CD14-positive monocyte (primary cell): ENCODE measurements at regions not wholly inside any gene's neighbourhood (a gene's known extent, or its start where the extent isn't known, plus 50 kb on each side); places are given as distances from the start of the nearest gene placed in this dataset.

Experiments used
- DNase-seq, 3 donors: peaks; one replicate each; pipeline ENCODE4 v3.0.0-alpha.2; 2011 to 2022
- H2AFZ ChIP-seq: 2 replicates; pipeline ENCODE4 v1.6.0; 2012; ENCODE audit warnings: mild to moderate bottlenecking, low read depth, low read length, inconsistent platforms; ENCODE audit not compliant: insufficient read depth, poor library complexity, severe bottlenecking
- H3K27ac ChIP-seq, 2 donors: 1 replicate in 1 of 2; 2 replicates in 1 of 2; pipeline ENCODE4 v1.5.1; 2012 to 2013; ENCODE audit warnings: low read length in 2 of 2, control low read depth in 1 of 2, inconsistent platforms in 1 of 2, low read depth in 1 of 2, mild to moderate bottlenecking in 1 of 2
- H3K27me3 ChIP-seq, 2 donors: one replicate each; pipeline versions ENCODE4 v1.6.0 to v1.6.1; 2011 to 2013; ENCODE audit warnings: low read length in 2 of 2; ENCODE audit not compliant: control insufficient read depth in 2 of 2, insufficient read depth in 2 of 2
- H3K36me3 ChIP-seq, 2 donors: replicated peaks in 1 of 2; 1 replicate in 1 of 2; 2 replicates in 1 of 2; pipeline versions ENCODE4 v1.5.1 to v1.6.1; 2012 to 2013; ENCODE audit warnings: low read length in 2 of 2, control low read depth in 1 of 2, inconsistent platforms in 1 of 2, mild to moderate bottlenecking in 1 of 2; ENCODE audit not compliant: insufficient read depth in 2 of 2, control insufficient read depth in 1 of 2
- H3K4me1 ChIP-seq, 2 donors: 1 replicate in 1 of 2; 2 replicates in 1 of 2; pipeline versions ENCODE4 v1.5.1 to v1.6.1; 2012 to 2013; ENCODE audit warnings: low read length in 2 of 2, control low read depth in 1 of 2, inconsistent platforms in 1 of 2, mild to moderate bottlenecking in 1 of 2, moderate library complexity in 1 of 2; ENCODE audit not compliant: insufficient read depth in 2 of 2, control insufficient read depth in 1 of 2
- H3K4me2 ChIP-seq: replicated peaks from 2 replicates; pipeline ENCODE3; 2012; ENCODE audit warnings: low read length, moderate library complexity, mild to moderate bottlenecking; ENCODE audit not compliant: poor library complexity, severe bottlenecking; ENCODE audit errors: extremely low read depth
- H3K4me3 ChIP-seq, 3 experiments: fragments of 200-600 bp in 1 of 3; sonication (generic) in 1 of 3; replicated peaks in 1 of 3; 1 replicate in 2 of 3; 2 replicates in 1 of 3; pipeline ENCODE4 v1.5.1; 2011 to 2013; ENCODE audit warnings: low read length in 3 of 3, mild to moderate bottlenecking in 3 of 3, control low read depth in 2 of 3, low read depth in 2 of 3, inconsistent platforms in 1 of 3, moderate library complexity in 1 of 3
- H3K79me2 ChIP-seq: 2 replicates; pipeline ENCODE4 v1.6.0; 2012; ENCODE audit warnings: mild to moderate bottlenecking, control low read depth, inconsistent platforms, low read length, moderate library complexity; ENCODE audit not compliant: insufficient read depth
- H3K9ac ChIP-seq: 2 replicates; pipeline ENCODE4 v1.6.0; 2017; ENCODE audit warnings: low read length, mild to moderate bottlenecking; ENCODE audit not compliant: insufficient read depth, poor library complexity, severe bottlenecking
- H3K9me3 ChIP-seq, 2 donors: replicated peaks in 1 of 2; 1 replicate in 1 of 2; 2 replicates in 1 of 2; pipeline versions ENCODE4 v1.5.1 to v1.6.1; 2012 to 2013; ENCODE audit warnings: low read length in 2 of 2, control low read depth in 1 of 2; ENCODE audit not compliant: control insufficient read depth in 1 of 2, insufficient read depth in 1 of 2
- H4K20me1 ChIP-seq: 2 replicates; pipeline ENCODE4 v1.6.0; 2012; ENCODE audit warnings: mild to moderate bottlenecking, low read length, control low read depth, moderate library complexity; ENCODE audit not compliant: insufficient read depth
- H3K27ac Mint-ChIP-seq, 7 donors: one replicate each; pipeline ENCODE4 v1.8.0; 2020; ENCODE audit warnings: mild to moderate bottlenecking in 7 of 7, mixed read lengths in 7 of 7, moderate library complexity in 6 of 7, inconsistent platforms in 2 of 7
- H3K27me3 Mint-ChIP-seq, 3 donors: one replicate each; pipeline ENCODE4 v1.8.0; 2021 to 2022; ENCODE audit warnings: low read depth in 3 of 3, mild to moderate bottlenecking in 3 of 3, mixed read lengths in 3 of 3, moderate library complexity in 3 of 3, inconsistent platforms in 1 of 3
- H3K36me3 Mint-ChIP-seq, 2 donors: one replicate each; pipeline ENCODE4 v1.8.0; 2020; ENCODE audit warnings: mixed read lengths in 2 of 2, inconsistent platforms in 1 of 2, mild to moderate bottlenecking in 1 of 2
- H3K4me1 Mint-ChIP-seq: one replicate; pipeline ENCODE4 v1.8.0; 2020; ENCODE audit warnings: mild to moderate bottlenecking, mixed read lengths
- H3K4me3 Mint-ChIP-seq, 2 donors: one replicate each; pipeline ENCODE4 v1.8.0; 2020; ENCODE audit warnings: mild to moderate bottlenecking in 2 of 2, mixed read lengths in 2 of 2, moderate library complexity in 1 of 2
- H3K9me3 Mint-ChIP-seq, 7 donors: one replicate each; pipeline ENCODE4 v1.8.0; 2020 to 2022; ENCODE audit warnings: mixed read lengths in 7 of 7, mild to moderate bottlenecking in 6 of 7, moderate library complexity in 6 of 7, inconsistent platforms in 2 of 7
- CTCF ChIP-seq: fragments of 200-600 bp; IDR thresholded peaks from one replicate; pipeline ENCODE4 v1.8.0; 2022; ENCODE audit warnings: antibody characterized with exemption, mild to moderate bottlenecking
- WGBS: methylation state at CpG from one replicate; pipeline ENCODE4 v1.1.5; 2013; ENCODE audit warnings: missing lambda C conversion rate; ENCODE audit not compliant: insufficient coverage; 5-methylcytosine and 5-hydroxymethylcytosine counted together
- intact Hi-C, 2 donors: fragments of 100-400 bp; cut with micrococcal nuclease; formaldehyde crosslinking; loops; one replicate each; pipeline versions ENCODE4 v1.15.0 to v1.15.1; 2023

- Histone ChIP-seq H3K27ac (no peak overlapping the region), H4K20me1 (no peaks in the 10 kb centered on the region), H3K27me3 (no peaks in the 10 kb centered on the region), H3K36me3 (no peaks in the 10 kb centered on the region), H3K4me3 (no peak overlapping the region), H3K79me2 (no peaks in the 10 kb centered on the region), H3K4me1 (no peaks in the 10 kb centered on the region), H3K9me3 (no peaks in the 10 kb centered on the region), H3K4me2 (no peak overlapping the region), H3K9ac (no peak overlapping the region), H2AFZ (no peak overlapping the region)
- TF ChIP-seq CTCF: no peak
- no peak for DNase-seq
- Mint-ChIP-seq H3K27me3 (peaks cover 0 to 3% (median 0%) of the 10 kb centered on the region in 3 donors), H3K36me3 (no peaks in the 10 kb centered on the region), H3K4me1 (no peaks in the 10 kb centered on the region), H3K27ac (no peak overlapping the region), H3K4me3 (no peak overlapping the region), H3K9me3 (peaks cover 0 to 8% (median 2%) of the 10 kb centered on the region in 7 donors)
- no CpG with 5 or more reads among the region's 4 CpGs for WGBS
- intact Hi-C loops: no loop called here
These were observed 276.7 kb downstream of the GBA3 start for GRCh38 chr4:22969287-22969896.

- no peaks in the 10 kb centered on the region for H3K4me1 Mint-ChIP-seq
- H4K20me1 ChIP-seq: no peaks in the 10 kb centered on the region
- TF ChIP-seq CTCF: no peak
- no peaks in the 10 kb centered on the region for H3K9me3 Mint-ChIP-seq
- H3K27ac ChIP-seq: no peak overlapping the region
- H3K4me2 ChIP-seq: no peak overlapping the region
- no CpG with 5 or more reads among the region's 4 CpGs for WGBS
- no peak overlapping the region for H3K9ac ChIP-seq
- H3K27me3 ChIP-seq: no peaks in the 10 kb centered on the region
- H3K79me2 ChIP-seq: no peaks in the 10 kb centered on the region
- intact Hi-C loops: no loop called here
- no peaks in the 10 kb centered on the region for H3K36me3 ChIP-seq
- H3K4me3 ChIP-seq: no peak overlapping the region
- no peaks in the 10 kb centered on the region for H3K9me3 ChIP-seq
- no peak overlapping the region for H3K27ac Mint-ChIP-seq
- no peaks in the 10 kb centered on the region for H3K36me3 Mint-ChIP-seq
- no peak for DNase-seq
- no peaks in the 10 kb centered on the region for H3K27me3 Mint-ChIP-seq
- no peak overlapping the region for H2AFZ ChIP-seq
- H3K4me3 Mint-ChIP-seq: no peak overlapping the region
- no peaks in the 10 kb centered on the region for H3K4me1 ChIP-seq
These were observed 269.6 kb downstream of the GBA3 start for GRCh38 chr4:22962295-22962694.
